GM10248 (cell line): ENCODE measurements at regions not wholly inside any gene's neighbourhood (a gene's known extent, or its start where the extent isn't known, plus 50 kb on each side); places are given as distances from the start of the nearest gene placed in this dataset.

ENCODE experiments used
- CTCF ChIA-PET: fragments of 300-600 bp; sonication (Branson Sonifier 250); formaldehyde crosslinking; extraction: SDS; loops from one replicate; lab custom pipeline; 2021; ENCODE audit warnings: antibody characterized with exemption; lab: Yijun Ruan, JAX
- POLR2A ChIA-PET: fragments of 350-650 bp; sonication (Branson Sonifier 250); formaldehyde crosslinking; extraction: SDS; loops from one replicate; lab custom pipeline; 2020; ENCODE audit warnings: antibody characterized with exemption; lab: Yijun Ruan, JAX
- DNase-seq: peaks from one replicate; pipeline ENCODE4 v3.0.0; 2012; ENCODE audit errors: extremely low spot score
- TF ChIP-seq, protein P1 (sequence below): IDR thresholded peaks from 2 replicates; pipeline ENCODE4 v1.5.1; 2012; ENCODE audit warnings: mild to moderate bottlenecking, low read depth; ENCODE audit errors: extremely low read depth, missing control alignments, control extremely low read depth

- DNase-seq: no peak
- POLR2A ChIA-PET: no interaction called here
- TF ChIP-seq, protein P1, sequence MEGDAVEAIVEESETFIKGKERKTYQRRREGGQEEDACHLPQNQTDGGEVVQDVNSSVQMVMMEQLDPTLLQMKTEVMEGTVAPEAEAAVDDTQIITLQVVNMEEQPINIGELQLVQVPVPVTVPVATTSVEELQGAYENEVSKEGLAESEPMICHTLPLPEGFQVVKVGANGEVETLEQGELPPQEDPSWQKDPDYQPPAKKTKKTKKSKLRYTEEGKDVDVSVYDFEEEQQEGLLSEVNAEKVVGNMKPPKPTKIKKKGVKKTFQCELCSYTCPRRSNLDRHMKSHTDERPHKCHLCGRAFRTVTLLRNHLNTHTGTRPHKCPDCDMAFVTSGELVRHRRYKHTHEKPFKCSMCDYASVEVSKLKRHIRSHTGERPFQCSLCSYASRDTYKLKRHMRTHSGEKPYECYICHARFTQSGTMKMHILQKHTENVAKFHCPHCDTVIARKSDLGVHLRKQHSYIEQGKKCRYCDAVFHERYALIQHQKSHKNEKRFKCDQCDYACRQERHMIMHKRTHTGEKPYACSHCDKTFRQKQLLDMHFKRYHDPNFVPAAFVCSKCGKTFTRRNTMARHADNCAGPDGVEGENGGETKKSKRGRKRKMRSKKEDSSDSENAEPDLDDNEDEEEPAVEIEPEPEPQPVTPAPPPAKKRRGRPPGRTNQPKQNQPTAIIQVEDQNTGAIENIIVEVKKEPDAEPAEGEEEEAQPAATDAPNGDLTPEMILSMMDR: no peak
- CTCF ChIA-PET: no interaction called here
Observed at GRCh38 chr7:131904760-131905327, 348.4 kb upstream of the PODXL start.

- POLR2A ChIA-PET: no interaction called here
- TF ChIP-seq, protein P1: no peak
Observed at GRCh38 chr7:131903315-131903714, 346.9 kb upstream of the PODXL start.

DNA sequence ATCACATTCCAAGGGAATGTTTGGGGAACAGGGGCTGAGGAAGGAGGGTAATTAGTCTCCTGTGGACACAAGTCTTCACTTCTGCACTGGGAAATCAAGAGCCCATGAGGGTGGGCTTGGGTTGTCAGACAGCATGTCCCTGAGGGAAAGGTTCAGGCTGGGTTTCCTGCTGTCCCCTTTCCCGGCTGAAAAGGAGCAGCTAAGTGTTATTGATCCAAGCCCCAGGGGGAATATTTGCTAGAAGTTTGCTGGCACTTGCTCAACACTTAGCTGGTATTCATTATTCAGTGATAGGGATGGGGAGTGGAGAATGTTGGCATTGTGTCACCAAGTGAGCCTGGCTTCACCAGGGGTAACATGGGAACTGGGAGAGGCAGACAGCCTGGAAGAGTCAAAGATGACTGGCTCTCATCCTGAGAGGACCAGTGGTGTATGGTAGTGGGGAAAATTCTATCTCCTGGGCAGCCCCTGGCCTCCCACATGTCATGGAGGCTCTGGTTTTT is 344.4 kb upstream of the PODXL start:
- ChIA-PET CTCF (no interaction called here), POLR2A (no interaction called here)
- no peak for DNase-seq
- TF ChIP-seq, protein P1: no peak

More at GRCh38 chr7:131903315-131903714, 346.9 kb upstream of the PODXL start:
- CTCF ChIA-PET: interaction anchor here (1.1 kb wide), 1 partner anchor 17 kb away, joined by 3 read pairs; no protein-coding TSS in a partner anchor
- no peak for DNase-seq

DNA sequence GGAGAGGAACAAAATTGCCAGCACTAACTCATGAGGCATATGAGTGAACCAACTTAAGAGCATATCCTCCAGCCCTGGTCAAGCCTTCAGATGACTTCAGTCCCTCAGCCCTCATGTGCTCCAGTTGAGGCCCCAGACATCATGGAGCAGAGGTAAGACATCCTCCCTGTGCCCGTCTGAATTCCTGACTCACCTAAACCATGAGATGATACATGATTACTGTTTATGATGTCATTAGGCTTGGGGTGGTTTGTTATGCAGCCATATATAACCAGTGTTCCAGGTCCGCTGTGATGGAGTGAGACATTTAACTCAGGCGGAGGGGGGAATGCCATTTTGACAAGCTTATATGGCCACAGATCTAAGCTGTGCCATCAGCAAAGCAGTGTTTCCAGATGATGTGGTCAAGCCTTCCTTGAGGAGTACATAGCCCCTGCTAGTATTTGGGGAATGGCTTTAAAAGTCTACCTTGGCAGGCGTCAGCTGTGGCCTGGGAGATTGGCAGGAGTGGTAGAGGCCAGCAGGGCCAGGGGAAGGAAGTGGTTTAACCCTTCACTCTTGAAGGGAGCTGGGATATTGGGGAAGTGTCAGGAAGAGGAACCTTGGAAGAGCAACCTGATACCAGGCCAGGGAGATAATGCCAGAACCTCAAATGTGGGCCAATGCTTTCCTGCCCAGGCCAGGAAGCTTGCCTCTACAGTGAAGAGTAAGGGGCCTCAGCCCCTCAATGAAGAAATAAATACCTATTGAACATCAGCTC is 343.0 kb upstream of the PODXL start:
- ChIA-PET CTCF (interaction anchor here (0.9 kb wide), 1 partner anchor 20 kb away, joined by 3 read pairs; no protein-coding TSS in a partner anchor), POLR2A (no interaction called here)
- DNase-seq: no peak
- TF ChIP-seq, protein P1: no peak

- no peak for DNase-seq
- ChIA-PET POLR2A (no interaction called here), CTCF (interaction anchor here (1.7 kb wide), 1 partner anchor 14 kb away, joined by 3 read pairs; no protein-coding TSS in a partner anchor)
- TF ChIP-seq, protein P1: no peak
Observed at GRCh38 chr7:131898418-131898817, 342.0 kb upstream of the PODXL start.

GRCh38 chr7:131897790-131898165 is 341.4 kb upstream of the PODXL start:
- ChIA-PET POLR2A (no interaction called here), CTCF (interaction anchor here (0.9 to 2.1 kb wide), 3 partner anchors 10 to 47 kb away, joined by 3 to 7 read pairs (median 5); no protein-coding TSS in a partner anchor)
- TF ChIP-seq, protein P1: no peak
- DNase-seq: no peak
